Endodermal cell (in vitro differentiated cells): ENCODE measurements at regions not wholly inside any gene's neighbourhood (a gene's known extent, or its start where the extent isn't known, plus 50 kb on each side); places are given as distances from the start of the nearest gene placed in this dataset.

Experiments used
- DNase-seq: peaks from one replicate; pipeline ENCODE4 v3.0.0-alpha.2; 2017
- H3K27ac ChIP-seq: 2 replicates; pipeline ENCODE4 v1.5.1; 2013; ENCODE audit warnings: mild to moderate bottlenecking, low read depth, low read length, moderate library complexity
- H3K27me3 ChIP-seq: 2 replicates; pipeline ENCODE4 v1.6.1; 2013; ENCODE audit warnings: mild to moderate bottlenecking, low read length, moderate library complexity; ENCODE audit not compliant: insufficient read depth, control insufficient read depth, poor library complexity, severe bottlenecking
- H3K36me3 ChIP-seq: 2 replicates; pipeline ENCODE4 v1.7.0; 2013; ENCODE audit warnings: mild to moderate bottlenecking, low read length, moderate library complexity; ENCODE audit not compliant: control insufficient read depth, insufficient read depth
- H3K4me1 ChIP-seq: one replicate; pipeline ENCODE4 v1.7.0; 2013; ENCODE audit warnings: low read length; ENCODE audit not compliant: control insufficient read depth, insufficient read depth
- H3K4me3 ChIP-seq: 2 replicates; pipeline ENCODE4 v1.5.1; 2013; ENCODE audit warnings: mild to moderate bottlenecking, low read length, moderate library complexity
- H3K9ac ChIP-seq: 2 replicates; pipeline ENCODE4 v1.6.1; 2013; ENCODE audit warnings: mild to moderate bottlenecking, low read length, moderate library complexity; ENCODE audit not compliant: poor library complexity, severe bottlenecking; ENCODE audit errors: extremely low read depth
- H3K9me3 ChIP-seq: 2 replicates; pipeline ENCODE4 v1.6.1; 2013; ENCODE audit warnings: mild to moderate bottlenecking, low read length, moderate library complexity; ENCODE audit not compliant: control insufficient read depth
- H3K27ac Mint-ChIP-seq: 2 replicates; pipeline ENCODE4 v1.8.0; 2020; ENCODE audit warnings: mixed read lengths
- H3K27me3 Mint-ChIP-seq: 2 replicates; pipeline ENCODE4 v1.8.0; 2021; ENCODE audit warnings: mild to moderate bottlenecking, mixed read lengths; ENCODE audit not compliant: insufficient read depth
- H3K36me3 Mint-ChIP-seq: 2 replicates; pipeline ENCODE4 v1.8.0; 2020; ENCODE audit warnings: low read depth, mixed read lengths
- H3K4me1 Mint-ChIP-seq: 2 replicates; pipeline ENCODE4 v1.8.0; 2020; ENCODE audit warnings: mixed read lengths
- H3K4me3 Mint-ChIP-seq: 2 replicates; pipeline ENCODE4 v1.8.0; 2020; ENCODE audit warnings: mild to moderate bottlenecking, moderate library complexity, mixed read lengths
- H3K9me3 Mint-ChIP-seq: 2 replicates; pipeline ENCODE4 v1.8.0; 2020; ENCODE audit warnings: mild to moderate bottlenecking, mixed read lengths
- WGBS, 2 experiments: methylation state at CpG; one replicate each; pipeline versions ENCODE4 v1.1.5 to v1.1.7; 2013; ENCODE audit warnings: missing lambda C conversion rate in 2 of 2, mixed read lengths in 1 of 2; ENCODE audit not compliant: insufficient coverage in 1 of 2, insufficient read length in 1 of 2; 5-methylcytosine and 5-hydroxymethylcytosine counted together
- TF ChIP-seq, protein P1 (sequence below): fragments of 200-600 bp; sonication (generic); conservative IDR thresholded peaks from 2 replicates; pipeline ENCODE4 v1.5.0; 2021; ENCODE audit warnings: antibody characterized with exemption, mild to moderate bottlenecking

DNA sequence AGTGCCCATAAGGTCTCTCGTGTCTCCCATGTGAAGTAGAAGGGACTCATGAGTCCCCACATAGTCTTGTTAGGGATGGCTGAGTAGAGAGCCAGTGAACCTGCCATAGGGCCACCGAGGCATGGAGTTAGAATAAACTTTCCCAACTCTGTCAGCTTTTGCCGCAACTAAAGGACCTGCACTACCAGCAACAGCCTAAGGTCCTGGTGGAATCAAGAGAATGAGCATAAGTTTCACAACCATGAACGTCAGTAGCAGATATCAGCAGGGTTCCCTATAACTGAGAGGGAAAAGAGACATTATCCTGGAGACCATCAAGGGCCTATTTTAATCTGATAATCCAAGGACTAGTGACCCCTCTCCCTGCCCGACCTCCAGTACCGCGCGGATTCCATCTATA, 60.3 kb upstream of the FNDC3B start:
- no peak overlapping the region for H3K4me3 Mint-ChIP-seq

DNA sequence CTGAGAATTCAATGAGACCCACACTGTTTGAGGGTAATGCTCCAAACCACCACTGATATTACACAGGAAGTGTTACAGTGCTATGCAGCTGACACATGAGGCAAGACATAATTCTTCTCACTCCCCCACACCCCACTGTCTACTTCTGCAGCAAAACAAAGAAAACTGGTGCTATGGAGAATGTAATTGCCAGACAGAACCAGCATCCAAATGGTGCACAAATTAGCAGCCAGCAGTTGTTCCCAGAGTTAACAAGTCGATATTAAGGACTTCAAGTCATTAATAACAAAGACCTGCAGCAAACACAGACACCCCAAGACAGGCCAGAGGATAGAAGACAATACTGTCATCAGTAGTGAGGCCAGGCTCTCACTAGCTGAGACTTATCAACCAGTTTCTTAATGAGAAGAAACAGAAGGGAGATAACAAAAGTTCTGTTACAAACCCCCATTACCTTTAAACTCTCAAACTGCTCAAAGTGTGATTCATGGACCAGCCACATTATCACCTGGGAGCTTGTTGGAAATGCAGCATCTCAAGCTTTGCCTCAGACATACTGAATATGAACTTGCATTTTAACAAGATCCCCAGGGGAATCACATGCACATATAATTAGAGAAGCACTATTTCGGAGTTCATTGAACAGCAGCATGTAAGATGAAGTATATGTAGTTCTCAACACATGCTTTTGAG, 58.7 kb upstream of the FNDC3B start:
- no peak overlapping the region for H3K27ac ChIP-seq
- Mint-ChIP-seq H3K9me3 (no peaks in the 10 kb centered on the region), H3K36me3 (no peaks in the 10 kb centered on the region), H3K27me3 (peaks cover 2% of the 10 kb centered on the region), H3K4me1 (peaks cover 10% of the 10 kb centered on the region), H3K27ac (no peak overlapping the region), H3K4me3 (no peak overlapping the region)
- no peaks in the 10 kb centered on the region for H3K36me3 ChIP-seq
- 89 to 92% methylated on average over 2 of the region's 2 CpGs for WGBS, 2 experiments
- no peak overlapping the region for H3K4me3 ChIP-seq
- H3K27me3 ChIP-seq = no peaks in the 10 kb centered on the region
- H3K9me3 ChIP-seq = no peaks in the 10 kb centered on the region
- peaks cover 6% of the 10 kb centered on the region for H3K4me1 ChIP-seq
- H3K9ac ChIP-seq = no peak overlapping the region
- DNase-seq = no peak
- TF ChIP-seq, protein P1, sequence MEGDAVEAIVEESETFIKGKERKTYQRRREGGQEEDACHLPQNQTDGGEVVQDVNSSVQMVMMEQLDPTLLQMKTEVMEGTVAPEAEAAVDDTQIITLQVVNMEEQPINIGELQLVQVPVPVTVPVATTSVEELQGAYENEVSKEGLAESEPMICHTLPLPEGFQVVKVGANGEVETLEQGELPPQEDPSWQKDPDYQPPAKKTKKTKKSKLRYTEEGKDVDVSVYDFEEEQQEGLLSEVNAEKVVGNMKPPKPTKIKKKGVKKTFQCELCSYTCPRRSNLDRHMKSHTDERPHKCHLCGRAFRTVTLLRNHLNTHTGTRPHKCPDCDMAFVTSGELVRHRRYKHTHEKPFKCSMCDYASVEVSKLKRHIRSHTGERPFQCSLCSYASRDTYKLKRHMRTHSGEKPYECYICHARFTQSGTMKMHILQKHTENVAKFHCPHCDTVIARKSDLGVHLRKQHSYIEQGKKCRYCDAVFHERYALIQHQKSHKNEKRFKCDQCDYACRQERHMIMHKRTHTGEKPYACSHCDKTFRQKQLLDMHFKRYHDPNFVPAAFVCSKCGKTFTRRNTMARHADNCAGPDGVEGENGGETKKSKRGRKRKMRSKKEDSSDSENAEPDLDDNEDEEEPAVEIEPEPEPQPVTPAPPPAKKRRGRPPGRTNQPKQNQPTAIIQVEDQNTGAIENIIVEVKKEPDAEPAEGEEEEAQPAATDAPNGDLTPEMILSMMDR = no peak

More for the DNA sequence above, 60.3 kb upstream of the FNDC3B start:
- H3K9ac ChIP-seq = no peak overlapping the region
- H3K27ac ChIP-seq = no peak overlapping the region
- WGBS, 2 experiments = 93 to 98% methylated on average over 3 to 8 of the region's 8 CpGs
- Mint-ChIP-seq H3K4me1 (peaks cover 10% of the 10 kb centered on the region), H3K9me3 (no peaks in the 10 kb centered on the region), H3K27me3 (peaks cover 2% of the 10 kb centered on the region), H3K27ac (no peak overlapping the region), H3K36me3 (no peaks in the 10 kb centered on the region)
- H3K36me3 ChIP-seq = no peaks in the 10 kb centered on the region
- TF ChIP-seq, protein P1 = no peak
- H3K9me3 ChIP-seq = no peaks in the 10 kb centered on the region
- H3K4me1 ChIP-seq = peaks cover 12% of the 10 kb centered on the region
- no peak overlapping the region for H3K4me3 ChIP-seq
- no peaks in the 10 kb centered on the region for H3K27me3 ChIP-seq
- DNase-seq = no peak

DNA sequence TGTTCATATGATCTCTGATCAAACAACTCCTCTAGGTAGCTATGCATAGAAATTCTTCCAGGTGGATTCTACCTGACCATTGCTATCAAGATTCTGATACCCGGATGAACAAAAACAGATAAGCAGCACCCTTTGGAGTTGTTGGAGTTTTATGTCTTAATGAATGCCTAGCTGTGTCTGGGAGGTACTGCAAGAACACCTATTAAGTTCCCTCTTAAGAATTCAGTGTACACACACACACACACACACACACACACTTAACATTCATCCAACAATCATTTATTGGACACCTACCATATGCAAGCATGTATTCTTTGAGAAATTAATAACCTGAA, 58.1 kb upstream of the FNDC3B start:
- Mint-ChIP-seq H3K9me3 (no peaks in the 10 kb centered on the region), H3K4me3 (no peak overlapping the region), H3K27ac (no peak overlapping the region), H3K4me1 (peaks cover 10% of the 10 kb centered on the region), H3K27me3 (peaks cover 2% of the 10 kb centered on the region), H3K36me3 (no peaks in the 10 kb centered on the region)
- Histone ChIP-seq H3K27ac (no peak overlapping the region), H3K9me3 (no peaks in the 10 kb centered on the region), H3K27me3 (no peaks in the 10 kb centered on the region), H3K4me3 (no peak overlapping the region), H3K4me1 (peaks cover 6% of the 10 kb centered on the region), H3K9ac (no peak overlapping the region), H3K36me3 (no peaks in the 10 kb centered on the region)
- TF ChIP-seq, protein P1 = peak; percentile 39
- WGBS, 2 experiments = 93% methylated on average over 1 of the region's 1 CpG; no CpG with 5 or more reads in 1 of the 2 experiments
- no peak for DNase-seq
